HG03280 (cell line): ENCODE measurements at regions not wholly inside any gene's neighbourhood (a gene's known extent, or its start where the extent isn't known, plus 50 kb on each side); places are given as distances from the start of the nearest gene placed in this dataset.

Experiments
- ATAC-seq: cut with Tn5 transposase; IDR thresholded peaks from one replicate; pipeline ENCODE4 v1.9.1; 2021; ENCODE audit warnings: mild to moderate bottlenecking, moderate library complexity; ENCODE audit not compliant: unreplicated experiment

DNA sequence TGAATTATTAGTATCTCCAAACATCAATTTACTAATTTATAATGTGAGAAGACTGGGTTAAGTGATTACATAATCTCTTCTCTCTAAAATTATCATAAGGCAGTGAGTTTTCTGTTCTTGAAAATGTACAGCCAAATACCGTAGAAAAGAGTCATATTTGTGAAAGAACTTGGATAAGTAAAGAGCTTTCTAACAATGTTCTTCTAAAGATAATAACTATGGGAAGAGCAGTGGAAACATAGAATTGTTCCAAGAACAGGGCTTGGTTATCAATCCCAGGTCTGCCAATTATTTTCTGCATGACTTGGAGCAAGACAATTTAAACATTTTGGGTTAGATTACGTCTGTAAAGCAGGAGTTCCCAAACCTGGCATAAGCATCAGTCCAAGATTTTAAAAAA, 198.1 kb upstream of the SGK1 start:
- ATAC-seq: no peak

DNA sequence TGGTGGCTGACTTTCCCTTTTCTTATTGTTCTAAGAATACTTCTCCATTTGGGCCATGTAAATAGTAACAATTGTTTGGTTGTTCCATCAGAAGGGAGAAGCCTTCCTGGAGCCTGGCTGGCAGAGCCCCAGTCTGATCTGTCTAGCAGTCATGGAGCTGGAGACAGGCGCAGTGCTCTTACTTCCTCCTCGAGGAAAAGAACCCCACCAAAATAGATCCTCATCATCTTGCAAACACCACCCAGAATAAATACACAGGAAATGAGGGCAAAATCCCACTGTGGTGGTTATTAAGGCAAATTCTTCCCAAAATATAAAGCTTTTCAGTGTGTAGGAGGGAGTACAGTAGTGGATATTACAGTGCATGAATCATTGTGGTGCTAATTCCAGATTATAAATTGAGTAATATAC, 195.1 kb upstream of the SGK1 start:
- no peak for ATAC-seq

DNA sequence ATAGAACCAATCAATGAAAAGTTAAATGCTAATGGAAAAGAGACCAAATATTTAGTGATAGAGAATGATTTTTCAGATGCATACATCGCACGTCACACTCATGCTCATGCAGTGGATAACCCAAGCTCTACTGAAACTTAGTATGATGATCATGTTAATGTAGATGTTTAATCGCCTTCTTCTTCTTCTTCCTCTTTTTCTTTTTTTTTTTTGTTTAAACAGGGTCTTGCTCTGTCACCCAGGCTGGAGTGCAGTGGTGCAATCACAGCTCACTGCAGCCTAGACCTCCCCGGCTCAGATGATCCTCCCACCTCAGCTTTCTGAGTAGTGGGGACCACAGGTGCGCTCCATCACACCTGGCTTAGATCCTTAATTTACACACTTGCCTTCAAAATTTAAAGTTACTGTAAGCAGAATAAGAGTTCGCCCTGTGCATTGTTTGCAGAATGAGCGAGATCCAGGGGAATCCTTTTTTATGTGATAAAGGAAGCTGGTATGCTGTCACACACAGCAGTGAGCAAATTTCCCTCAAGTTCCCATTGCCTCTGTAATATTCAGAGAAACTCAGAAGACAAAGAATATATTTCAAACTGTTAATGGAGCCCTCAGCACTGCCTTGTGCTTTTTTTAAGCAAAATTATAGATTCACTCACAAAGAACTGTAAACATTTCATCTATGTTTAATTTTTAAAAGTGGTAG, 194.2 kb upstream of the SGK1 start:
- ATAC-seq: no peak

DNA sequence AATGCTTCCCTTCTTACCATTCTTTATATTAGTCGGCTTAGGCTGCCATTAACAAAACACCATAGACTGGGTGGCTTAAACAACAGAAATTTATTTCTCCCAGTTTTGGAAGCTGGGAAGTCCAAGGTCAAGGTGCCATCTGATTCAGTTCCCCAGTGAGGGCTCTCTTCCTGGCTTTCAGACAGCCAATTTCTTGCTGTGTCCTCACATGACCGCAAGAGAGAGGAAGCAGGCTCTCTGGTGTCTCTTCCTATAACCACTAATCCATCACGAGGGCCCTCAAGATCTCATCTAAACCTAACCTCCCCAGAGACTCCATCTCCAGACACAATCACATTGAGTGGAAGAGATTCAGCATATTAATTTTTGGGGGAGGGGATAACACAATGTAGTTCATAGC, 193.0 kb upstream of the SGK1 start:
- ATAC-seq: no peak

DNA sequence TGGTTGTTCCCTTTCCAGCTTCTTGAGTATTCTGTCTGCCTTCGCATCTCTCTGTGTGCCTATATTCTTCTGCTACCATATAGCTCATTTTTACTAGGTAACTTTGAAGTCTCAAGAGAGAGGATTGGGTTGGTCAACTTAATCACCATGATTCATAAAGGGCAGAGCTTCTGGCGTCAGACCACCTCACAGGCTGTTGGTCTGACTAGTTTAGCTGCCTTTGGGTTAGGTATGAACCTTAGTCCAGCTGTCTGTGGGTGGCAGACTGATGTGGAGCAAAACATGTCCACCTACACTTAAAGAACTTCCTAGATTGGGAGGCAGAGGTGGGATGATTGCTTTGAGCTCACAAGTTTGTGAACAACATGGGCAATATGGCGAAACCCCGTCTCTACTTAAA, 192.2 kb upstream of the SGK1 start:
- no peak for ATAC-seq

DNA sequence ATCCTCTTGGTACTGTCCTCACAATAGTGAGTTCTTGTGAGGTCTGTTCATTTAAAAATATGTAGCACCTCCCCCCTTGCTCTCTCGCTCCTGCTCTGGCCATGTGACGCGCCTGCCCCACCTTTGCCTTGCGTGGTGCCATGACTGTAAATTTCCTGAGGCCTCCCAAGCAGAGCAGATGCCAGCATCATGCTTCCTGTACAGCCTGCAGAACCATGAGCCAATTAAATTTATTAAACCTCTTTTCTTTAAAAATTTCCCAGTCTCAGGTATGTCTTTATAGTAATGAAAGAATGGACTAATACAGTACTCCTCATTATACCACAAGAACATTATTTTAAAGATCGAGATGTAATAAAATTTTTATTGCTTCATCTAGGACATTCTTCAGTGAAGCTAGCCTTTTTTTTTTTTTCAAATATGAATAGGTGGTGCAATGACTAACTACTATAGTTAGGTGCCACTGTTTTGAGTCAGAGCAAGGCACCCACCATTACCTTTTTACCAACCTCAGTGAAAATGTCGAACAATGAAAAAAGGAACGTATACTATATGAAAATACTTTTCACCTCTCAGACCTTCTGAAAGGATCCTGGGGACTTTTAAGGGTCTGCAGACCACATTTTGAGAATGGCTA, 191.1 kb upstream of the SGK1 start:
- ATAC-seq: no peak

DNA sequence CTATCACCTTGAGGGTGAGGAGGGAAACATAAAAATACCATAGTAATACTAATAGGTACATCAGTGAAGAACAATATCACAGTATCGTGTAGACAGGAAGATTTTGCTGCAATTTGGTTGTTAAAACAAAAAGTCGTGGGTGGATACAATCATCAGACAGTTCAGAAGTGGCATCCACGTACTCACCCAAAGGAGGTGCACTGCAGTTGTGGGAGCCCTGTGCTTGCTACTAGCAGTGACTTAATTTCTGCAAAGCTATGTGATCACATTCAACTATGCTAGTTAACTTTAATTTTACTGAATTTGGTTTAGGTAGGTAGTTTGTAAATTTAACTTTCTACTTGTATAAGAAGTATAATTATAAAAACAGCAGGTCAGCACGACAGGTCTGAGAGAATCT, 188.2 kb upstream of the SGK1 start:
- no peak for ATAC-seq

DNA sequence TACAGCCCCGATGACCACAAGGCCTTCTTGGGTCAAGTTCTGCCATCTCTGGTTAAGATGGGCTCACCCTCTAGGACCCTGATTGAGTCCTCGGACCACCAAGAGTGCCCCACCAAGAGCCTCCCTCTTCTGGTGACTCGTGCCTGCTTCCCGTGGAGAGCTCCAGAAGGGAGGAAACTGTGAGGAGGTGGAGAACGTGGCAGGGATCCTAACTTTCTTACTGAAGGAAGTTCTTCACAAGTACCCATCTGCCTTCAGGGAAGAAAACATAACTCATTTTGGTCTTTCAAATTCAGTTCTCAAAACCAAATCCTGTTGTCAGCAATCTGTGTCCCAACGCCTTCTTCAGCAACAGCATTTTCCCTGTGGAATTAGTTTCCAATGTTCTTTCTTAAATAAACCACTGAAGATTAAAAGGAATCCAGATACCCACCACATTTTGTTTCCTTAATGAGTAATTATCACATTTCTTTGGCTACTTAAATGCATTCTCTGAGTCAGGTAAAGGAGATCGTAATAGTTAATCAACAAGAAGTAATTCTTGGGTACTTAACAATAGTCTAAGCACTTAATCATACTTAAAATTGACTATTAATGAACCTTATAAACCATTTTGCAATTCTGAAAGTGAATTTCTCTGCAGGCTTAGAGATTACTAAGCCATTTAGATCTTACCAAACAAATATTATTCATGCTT, 185.8 kb upstream of the SGK1 start:
- ATAC-seq: no peak

DNA sequence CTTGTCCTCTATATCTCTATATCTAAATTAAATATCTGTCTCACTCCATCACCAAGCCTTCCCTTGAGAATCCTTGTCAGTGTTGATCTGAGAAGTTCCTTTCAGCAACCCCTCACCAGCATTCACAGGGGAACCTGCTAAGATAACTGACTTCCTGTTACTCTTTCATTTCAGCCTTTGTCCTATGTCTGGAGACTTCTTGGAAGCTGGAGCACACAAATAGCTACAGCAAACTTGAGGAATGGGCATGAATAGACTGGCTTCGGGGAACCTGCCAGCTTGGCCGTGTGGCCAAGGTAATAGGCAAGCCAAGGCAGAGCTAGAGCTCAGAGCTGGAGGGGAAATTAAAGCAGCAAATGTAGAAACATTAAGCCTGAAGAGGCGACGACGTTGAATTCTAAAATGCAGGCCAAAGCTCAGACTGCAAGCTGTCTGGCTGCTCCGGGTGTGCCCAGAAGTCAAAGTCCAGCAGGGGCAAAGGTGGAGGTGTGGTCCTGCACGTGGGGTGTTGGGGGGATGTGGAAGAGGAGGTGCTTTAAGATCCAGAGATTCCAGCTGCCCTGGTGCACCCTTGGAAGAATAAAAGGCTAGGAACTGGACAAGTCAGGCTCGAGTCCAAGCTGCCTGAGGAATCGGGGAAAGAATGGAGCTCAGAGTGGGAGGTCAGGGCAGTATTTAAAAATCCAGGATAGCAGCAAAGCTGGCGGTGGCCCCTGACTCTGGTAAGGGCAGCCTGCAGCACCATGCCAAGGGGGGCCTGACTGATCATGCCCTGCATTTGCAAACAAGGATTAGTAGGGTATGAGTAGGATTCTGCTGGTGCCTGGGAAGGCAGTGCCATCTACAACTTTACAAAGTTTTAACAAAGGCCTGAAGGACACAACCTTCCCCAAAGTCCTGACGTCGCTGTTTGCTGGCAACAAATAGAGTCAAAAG, 185.0 kb upstream of the SGK1 start:
- no peak for ATAC-seq

DNA sequence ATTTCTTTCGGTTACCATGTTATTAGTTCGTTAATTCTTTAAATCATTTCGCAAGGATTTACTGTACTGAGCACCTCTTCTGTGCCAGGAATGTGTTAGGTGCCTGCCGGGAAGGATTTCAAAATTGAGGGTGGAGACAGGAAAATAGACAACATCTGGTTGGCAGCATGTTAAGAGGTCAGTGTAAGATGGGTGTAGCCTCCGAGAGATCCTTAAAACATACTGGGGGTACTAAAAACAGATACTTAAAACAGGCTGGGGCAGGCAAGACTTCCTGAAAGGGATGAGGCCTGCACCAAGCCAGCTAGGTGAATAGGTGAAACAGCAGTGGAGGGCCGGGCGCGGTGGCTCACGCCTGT, 178.0 kb upstream of the SGK1 start:
- ATAC-seq: no peak

DNA sequence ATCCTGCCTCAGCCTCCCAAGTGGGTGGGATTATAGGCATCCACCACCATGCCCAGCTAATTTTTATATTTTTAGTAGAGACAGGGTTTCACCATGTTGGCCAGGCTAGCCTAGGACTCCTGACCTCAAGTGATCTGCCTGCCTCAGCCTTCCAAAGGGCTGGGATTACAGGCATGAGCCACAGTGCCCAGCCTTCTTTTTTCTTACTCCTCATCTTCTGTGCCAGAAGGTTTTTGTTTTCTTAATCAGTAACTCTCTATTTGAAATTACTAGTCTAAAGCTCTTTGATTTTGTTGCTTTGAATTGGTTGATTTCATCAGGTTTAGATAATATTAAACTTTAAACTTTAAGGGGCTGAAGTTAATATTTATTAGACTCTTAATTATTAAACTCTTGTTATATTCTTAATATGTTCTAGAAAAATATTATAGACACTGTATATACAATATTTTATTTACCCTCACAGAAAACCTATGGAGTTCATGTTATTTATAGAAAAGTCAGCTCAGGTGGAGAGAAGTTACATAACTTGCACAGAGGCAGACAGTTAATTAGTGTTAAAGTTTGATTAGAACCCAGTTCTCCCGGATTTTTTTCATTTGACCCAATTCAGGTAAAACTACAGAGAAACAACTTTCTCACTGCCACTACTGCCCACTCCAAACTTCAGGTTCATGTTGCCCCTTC, 177.4 kb upstream of the SGK1 start:
- no peak for ATAC-seq

DNA sequence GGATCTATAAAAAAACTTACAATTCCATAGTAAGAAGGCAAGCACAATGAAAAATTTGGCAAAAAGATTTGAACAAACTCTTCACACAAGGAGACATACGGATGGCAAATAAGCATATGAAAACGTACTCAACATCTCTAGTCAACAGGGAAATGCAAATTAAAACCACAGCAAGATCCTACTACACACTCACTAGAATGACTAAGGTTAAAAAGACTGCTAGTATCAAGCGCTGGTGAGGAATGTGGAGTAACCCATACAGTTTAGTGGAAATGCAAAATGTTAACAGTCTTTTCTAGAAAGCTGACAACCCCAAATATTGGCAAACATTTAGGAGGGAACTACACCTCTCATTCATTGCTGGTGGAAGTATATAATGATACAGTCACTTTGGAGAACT, 175.9 kb upstream of the SGK1 start:
- no peak for ATAC-seq

DNA sequence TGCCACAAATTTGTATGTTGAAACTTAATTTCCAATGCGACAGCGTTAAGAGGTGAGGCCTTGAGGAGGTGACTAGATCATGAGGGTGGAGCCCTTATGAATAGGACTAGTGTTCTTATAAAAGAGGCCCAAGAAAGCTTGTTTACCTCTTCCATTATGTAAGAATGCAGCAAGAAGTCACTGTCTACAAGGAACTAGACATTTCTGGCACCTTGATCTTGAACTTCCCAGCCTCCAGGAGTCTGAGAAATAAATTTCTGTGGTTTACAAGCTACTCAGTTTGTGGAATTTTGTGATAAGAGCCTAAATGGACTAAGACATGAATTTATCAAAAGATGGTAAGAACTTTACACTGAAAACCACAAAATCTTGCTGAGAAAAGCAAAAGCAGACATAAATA, 173.6 kb upstream of the SGK1 start:
- no peak for ATAC-seq

DNA sequence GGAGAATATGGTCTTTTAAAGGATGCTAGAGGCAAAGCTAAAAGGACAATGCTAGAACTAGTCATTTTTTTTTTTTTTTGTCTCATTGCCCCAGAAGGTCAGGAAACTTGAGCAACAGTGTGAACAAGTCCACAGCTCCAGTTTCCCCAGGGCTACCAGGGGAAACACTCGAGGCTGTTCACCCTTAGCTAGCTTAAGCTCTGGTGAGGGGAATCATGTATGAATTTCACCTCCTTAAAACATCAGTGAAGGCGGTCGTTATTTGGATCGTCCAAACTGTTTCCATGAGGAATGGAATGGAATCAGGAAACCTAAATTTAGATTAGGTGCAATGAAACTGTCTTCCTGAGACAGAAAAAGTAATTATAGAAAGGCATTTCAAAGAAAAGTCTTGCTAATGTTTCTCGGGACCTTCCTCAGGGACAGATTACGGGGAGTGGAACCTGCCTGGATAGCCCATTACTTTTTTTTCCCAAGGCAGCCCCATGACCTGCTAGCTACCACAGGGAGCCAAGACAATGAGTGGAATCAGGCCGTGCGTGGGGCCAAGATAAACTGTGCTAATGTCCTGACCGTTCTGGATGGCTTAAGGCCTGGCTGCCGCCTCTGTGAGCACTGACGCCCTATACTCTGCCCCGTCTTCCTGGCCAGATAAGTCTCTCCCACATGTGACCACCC, 164.8 kb upstream of the SGK1 start:
- ATAC-seq: no peak

DNA sequence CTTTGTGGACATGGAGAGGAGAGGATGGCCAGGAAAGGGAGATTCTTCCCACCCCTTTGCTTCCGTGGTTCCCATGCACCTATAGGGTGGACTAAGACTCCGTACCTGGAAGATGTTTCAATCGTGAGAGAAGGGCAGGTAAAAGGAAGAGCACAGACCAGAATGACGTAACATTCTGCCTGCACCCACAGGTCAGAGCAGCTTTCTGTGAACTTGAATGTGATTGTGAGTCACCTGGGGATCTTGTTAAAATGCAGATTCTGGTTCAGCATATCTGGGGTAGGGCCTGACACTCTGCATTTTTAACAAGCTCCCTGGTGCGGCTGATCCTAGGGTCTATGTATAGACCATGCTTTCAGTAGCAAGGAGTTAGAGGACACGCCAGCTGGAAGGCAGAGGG, 164.1 kb upstream of the SGK1 start:
- no peak for ATAC-seq

DNA sequence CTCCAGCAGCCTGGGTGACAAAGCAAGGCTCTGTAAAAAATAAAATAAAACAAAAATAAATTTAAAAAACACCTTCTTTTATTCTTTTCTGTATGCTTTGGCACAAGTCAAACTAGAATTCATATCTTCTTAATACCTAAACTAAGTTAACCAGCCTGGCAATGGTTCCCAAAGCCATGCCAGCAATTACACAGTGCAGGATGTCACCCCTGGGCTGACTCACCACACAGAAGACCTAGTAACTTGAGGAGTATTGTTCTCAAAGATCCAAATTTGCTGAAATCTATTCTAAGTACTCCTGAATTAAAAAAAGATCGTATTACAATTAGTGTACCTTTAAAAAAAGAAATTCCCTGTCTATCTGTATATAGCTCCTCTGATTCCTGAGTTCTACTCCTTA, 162.7 kb upstream of the SGK1 start:
- no peak for ATAC-seq

DNA sequence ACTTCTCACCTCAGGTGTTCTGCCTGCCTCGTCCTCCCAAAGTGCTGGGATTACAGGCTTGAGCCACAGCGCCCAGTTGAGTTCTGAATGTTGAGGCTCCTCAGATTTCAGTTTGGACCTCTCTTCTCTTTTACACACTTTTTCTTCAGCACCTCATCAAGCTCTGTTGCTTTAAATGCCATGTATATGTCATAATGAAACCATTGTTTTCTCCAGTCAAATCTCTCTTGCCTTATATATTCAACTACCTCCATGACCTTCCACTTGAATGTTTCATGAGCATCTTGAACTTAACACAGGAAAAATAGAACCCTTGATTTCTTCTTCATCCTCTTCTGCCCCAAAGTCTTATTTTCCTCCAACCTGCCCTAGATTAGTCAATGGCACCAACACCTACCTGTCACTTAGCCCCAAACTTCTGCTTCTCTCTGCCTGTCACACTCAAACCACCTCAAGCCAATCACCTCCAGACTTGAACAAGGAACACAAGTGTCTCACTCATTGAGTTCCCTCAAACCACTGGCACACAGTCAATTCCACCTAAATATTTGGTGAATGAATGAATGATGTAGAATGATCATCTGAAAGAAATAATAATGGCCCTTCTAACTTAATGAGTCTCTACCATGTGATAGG, 161.0 kb upstream of the SGK1 start:
- no peak for ATAC-seq

DNA sequence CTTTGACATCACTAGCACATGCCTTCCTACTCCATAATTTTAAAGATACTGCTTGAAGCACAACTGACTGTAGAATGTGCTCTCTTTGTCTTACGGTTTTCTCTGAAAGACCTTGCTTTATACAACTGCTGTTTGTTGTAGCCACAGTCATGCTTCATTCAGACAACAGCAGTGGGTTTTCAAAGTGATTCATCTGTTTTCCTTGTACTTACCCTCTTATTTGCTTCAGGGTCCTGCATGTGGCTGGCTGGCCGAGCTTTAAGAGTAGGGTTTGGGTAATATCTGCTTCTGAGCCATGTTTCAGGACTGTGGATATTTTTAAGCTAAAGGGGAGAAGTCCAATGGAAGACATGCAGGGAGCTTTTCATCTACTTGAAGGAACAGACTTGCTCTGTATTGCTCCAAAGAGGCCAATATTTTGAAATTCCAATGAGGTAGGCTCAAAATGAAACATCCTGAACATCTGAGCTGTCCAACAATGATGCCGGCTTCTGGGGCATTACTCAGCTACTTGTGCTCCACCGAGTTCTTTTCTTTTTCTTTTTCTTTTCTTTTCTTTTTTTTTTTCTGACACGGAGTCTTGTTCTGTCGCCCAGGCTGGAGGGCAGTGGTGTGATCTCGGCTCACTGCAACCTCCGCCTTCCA, 160.2 kb upstream of the SGK1 start:
- no peak for ATAC-seq

DNA sequence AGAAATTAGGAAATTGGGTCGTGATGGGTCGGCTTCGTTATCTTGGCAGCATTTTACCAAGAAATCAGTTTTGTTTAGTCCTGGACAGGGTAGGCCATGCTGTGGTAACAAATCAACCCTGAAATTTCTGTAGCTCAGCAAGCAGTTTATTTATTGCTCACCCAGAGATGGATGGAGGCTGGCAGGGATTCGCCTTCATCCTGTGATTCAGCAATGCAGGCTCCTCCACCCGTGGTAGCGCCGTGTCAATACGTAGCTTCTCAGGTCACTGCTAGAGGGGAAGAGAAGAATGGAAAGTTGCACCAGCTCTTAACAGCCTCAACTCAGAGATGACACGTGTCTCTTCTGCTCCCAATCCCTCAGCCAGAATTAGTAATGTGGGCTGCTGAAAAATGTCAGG, 157.0 kb upstream of the SGK1 start:
- no peak for ATAC-seq
